SHP77 treated with DMSO at 0.1 percent for 48 hours (cell line): ENCODE measurements at regions not wholly inside any gene's neighbourhood (a gene's known extent, or its start where the extent isn't known, plus 50 kb on each side); places are given as distances from the start of the nearest gene placed in this dataset.

Experiments used
- DNase-seq: peaks from one replicate; lab custom pipeline; 2025; lab: John Stamatoyannopoulos, UW

- no peak for DNase-seq
Measured at GRCh38 chr13:22505489-22505888, 675.3 kb upstream of the SGCG start.

DNA sequence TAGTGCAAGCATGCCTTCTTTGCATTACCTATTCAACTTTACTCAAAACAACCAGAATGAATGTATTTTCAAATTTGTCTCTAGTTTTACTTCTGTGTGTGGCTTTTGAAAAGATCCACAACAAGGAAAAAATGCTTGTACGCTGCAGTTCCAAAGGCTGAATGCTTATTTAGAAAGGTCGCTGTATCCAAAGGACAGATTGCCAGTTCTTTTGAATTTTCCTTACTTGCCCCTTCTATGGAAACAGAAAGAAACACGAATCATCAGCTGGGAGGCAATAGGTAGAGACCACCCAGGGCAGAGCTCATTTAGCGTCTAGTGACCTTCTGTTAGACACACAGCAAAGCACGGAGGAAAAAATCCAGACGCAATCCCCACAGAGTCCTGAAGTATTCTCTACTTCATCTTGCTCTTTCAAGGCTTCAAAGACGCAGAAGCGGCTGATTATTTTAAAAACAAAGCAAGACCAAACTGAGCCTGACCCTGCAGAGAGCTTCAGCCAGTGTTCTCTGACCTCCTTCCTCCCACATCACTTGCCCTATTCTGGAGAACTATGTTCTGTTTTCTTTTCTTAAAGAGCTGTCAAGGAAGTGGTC, 674.6 kb upstream of the SGCG start:
- no peak for DNase-seq

- no peak for DNase-seq
Measured at GRCh38 chr13:22517544-22517943, 663.2 kb upstream of the SGCG start.

- no peak for DNase-seq
Measured at GRCh38 chr13:22536851-22537250, 643.9 kb upstream of the SGCG start.

GRCh38 chr13:22538400-22538799, 642.4 kb upstream of the SGCG start:
- no peak for DNase-seq

DNA sequence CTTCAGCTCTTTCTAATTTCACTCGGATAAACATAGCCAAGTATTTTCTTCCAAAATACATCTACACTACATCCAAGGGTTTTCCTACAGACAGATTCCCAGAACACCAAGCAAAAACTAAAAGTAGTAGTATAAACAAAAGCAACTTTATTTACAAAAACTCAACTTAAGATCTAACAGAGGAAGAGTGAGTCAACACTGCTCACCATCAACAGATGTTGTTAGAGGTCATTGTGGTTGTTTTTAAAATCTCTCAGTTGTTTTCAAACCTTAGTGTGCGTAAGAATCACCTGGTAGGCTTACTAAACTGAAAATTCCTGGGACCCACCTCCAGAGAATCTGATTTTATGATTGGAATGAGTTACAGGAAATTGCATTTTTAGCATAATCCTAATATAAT, 631.7 kb upstream of the SGCG start:
- no peak for DNase-seq

DNA sequence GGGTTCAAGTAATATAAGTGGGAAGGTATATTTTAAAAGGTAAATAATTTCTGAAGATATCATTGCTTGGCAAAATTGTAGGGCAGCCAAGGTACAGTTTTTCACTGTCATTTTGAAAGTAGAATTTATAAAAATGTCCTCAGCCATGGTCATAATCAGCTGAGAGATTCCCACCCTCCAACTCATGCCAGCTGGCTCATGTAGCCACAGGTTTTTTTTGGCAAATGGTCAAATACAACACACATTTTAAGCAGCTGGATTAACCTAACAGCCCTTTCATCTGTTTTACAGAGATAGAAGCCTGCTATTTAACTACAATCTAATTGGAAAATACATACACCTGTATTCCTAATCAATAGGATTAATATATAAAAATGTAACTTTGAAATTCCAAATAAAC, 619.2 kb upstream of the SGCG start:
- DNase-seq: peak; percentile 30

GRCh38 chr13:22562116-22562515, 618.7 kb upstream of the SGCG start:
- DNase-seq: no peak

- no peak for DNase-seq
Measured at GRCh38 chr13:22563272-22563671, 617.5 kb upstream of the SGCG start.

GRCh38 chr13:22569811-22570210, 611.0 kb upstream of the SGCG start:
- no peak for DNase-seq

GRCh38 chr13:22589880-22590279, 590.9 kb upstream of the SGCG start:
- DNase-seq: no peak

GRCh38 chr13:22592515-22592914, 588.3 kb upstream of the SGCG start:
- no peak for DNase-seq

GRCh38 chr13:22594041-22594440, 586.7 kb upstream of the SGCG start:
- no peak for DNase-seq

DNA sequence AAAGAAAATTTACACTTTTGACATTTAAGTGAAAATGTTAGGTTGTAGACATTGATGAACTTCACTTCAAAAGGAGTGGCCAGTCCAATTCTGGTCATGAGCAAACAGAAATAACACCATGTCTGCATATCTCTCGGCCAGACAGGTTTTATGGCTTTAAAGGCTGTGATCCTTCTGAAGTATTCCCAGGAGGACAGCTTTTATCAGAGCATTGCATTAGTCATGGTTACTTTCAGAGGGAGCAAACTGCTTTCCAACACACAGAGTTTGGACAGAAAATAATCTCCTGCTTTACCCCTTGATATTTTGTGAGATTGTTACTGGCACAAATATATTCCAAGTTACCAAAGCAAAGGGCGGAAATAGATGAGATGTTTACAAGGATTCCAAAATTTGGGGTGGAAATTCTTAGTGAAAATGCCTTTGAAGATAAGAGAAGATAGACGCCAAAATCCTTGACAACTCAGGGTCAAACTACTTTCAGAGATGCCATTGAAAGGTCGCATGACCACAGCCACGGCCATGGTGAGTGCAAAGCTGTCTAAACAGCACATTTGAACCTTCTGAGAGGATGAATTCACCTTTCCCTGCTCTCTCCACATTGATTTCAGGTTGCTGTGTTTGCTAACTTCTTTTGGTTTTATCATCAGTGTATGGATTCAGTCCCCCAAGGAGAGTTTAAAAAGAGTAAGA, 584.5 kb upstream of the SGCG start:
- DNase-seq: no peak

DNA sequence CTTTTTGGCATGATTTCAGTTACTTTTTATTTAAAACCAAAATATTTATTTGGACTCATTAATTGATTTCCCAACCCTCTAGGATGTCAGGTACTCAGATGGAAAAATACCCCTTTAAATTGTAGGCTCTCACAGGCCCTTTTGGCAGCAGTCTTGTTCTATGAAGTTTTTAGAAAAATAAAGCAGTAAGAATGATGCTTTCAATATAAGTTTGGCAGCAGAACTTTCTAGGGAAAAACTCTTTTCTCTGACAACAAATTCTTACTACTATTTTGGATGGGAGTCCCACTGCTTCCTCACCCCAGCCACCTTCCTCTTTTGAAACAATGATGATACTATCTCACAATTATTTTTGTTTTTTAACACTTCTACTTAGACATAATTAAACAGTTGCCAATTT, 581.6 kb upstream of the SGCG start:
- DNase-seq: no peak

DNA sequence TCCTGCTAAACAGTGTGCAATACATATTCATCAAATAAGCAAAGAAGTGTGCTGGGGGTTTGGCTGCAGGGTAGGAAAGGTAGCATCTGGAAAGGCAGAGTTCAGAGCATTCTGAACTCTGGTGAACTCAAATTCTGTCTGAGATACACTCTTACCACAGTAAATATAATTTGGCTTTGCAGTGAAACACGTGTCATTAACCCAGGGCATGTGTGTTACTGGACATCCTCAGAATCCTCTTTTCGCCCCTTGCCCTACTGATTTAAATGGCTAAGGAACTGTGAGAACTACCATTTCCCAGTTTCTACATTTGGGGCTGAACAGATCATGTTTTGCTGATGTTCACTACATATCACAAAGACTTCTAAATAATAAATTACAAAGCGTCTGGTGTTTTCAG, 562.8 kb upstream of the SGCG start:
- no peak for DNase-seq

DNA sequence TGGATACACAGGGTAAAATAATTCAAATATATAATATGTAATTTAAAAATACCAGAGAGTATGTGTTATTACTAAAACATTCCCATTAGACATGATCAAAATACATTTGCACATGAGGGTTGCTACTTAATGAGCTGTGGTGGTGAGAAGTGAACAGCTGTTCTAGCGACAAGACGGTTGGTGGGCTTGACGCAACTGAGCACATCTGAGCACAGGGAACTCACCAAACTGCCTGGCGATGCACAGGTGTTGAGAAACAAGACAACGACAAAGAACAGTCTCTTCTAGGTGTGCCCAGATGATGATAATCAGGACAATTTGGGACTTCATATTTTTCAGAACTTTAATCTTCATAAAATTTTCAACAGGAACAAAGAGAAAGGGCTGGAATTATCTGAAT, 555.1 kb upstream of the SGCG start:
- no peak for DNase-seq

DNA sequence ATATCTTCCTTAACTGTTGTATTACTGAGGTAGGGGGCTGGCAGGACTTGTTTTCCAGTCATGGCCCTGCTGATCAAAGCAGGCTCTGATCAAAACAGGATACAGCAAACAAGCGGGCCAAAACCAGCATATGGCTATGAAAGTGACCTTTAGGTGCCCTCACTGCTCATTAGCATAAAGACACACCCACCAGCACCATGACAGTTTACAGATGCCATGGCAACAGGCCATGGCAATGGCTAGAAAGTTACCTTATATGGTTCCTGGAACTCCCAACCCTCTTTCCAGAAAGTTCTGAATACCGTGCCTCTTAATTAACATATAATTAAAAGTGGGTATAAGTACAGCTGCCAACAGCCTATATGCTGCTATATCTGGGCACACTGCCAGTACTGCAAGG, 551.4 kb upstream of the SGCG start:
- DNase-seq: no peak

DNA sequence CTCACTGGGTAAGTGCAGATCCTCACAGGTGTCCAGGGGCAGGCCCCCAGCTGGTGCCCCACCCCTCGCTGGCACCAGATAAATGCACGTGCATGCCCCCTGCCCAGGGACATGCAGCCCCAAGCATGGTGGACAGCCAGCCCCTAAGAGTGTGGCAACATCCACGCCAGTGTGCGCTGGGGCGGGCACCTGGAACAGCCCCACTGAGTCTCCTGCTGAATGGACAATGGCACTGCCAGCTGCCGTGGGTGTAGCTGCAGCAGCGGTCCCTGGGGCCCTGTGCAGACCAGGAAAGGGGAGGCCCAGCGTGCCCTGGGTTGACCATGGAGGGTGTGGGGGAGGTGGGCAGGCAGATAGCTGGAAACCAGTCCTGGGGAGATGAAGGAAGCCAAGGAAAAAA, 538.7 kb upstream of the SGCG start:
- no peak for DNase-seq

DNA sequence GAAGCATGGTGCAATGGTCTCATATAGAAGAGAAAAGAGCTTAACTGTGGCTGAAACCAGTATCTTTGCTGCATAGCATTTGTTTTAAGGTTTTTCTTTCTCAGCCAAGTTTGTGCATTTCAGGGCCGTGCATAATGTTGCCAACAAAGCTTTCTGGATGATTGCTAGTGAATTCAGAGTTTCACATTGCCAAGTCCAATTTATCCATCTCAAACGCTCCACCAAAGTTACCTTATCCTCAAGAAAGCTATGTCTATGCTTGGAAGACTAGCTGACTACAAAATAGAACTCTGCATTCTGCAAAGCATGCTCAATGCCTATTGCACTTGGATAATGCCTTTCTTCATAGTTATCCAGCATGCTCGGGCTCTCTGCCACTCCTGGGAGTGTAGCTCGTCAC, 535.8 kb upstream of the SGCG start:
- no peak for DNase-seq

- DNase-seq: no peak
Measured at GRCh38 chr13:22647156-22647850, 533.5 kb upstream of the SGCG start.

DNA sequence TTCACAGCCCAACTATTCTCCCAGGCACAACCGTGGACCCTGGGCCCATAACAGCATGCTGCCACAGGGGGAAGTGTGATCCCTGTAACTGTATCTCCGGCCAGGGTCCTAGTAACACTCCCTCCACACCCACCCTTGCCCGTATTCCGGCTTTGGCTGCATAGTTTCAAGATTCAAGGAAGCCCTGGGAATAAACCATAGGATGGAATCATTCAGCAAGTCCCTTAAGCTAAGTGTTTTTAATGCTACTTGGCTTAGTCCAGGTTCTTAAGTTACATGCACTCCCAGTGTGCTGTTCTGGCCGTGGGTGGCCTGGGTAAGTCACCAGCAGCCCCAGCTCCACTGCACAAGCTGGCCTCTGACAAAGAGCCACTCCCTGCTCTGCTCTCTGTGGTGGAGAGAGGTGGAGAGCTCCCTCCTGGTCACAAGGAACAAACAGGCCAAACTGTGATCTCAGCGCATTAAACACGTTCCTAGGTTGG, 532.4 kb upstream of the SGCG start:
- no peak for DNase-seq

GRCh38 chr13:22652796-22653195, 528.0 kb upstream of the SGCG start:
- no peak for DNase-seq
